IMR-90 (cell line): ENCODE measurements at regions not wholly inside any gene's neighbourhood (a gene's known extent, or its start where the extent isn't known, plus 50 kb on each side); places are given as distances from the start of the nearest gene placed in this dataset.
A peak's percentile ranks its signal among the peaks of the same experiment; 100 is the strongest.

ENCODE experiments used
- ATAC-seq: fragments of 200-7000 bp; cut with Tn5 transposase; 2 replicates; pipeline ENCODE4 v1.9.1; 2020; ENCODE audit warnings: low read depth, mild to moderate bottlenecking, moderate library complexity
- BruUV-seq: library from RNA; stranded (reverse); fragments of 400-500 nt; replicated peaks from 2 replicates; lab custom pipeline; 2021; lab: Mats Ljungman, UMichigan
- CTCF ChIA-PET: fragments of 300-600 bp; formaldehyde crosslinking; extraction: SDS; loops from one replicate; lab custom pipeline; 2021; ENCODE audit warnings: antibody characterized with exemption; lab: Yijun Ruan, JAX
- POLR2A ChIA-PET: fragments of 300-600 bp; sonication (Branson Sonifier 250); formaldehyde crosslinking; loops from one replicate; lab custom pipeline; 2022; ENCODE audit warnings: antibody characterized with exemption; ENCODE audit not compliant: unreplicated experiment; lab: Charles Lee
- DNase-seq: peaks from one replicate; pipeline ENCODE4 v3.0.0; 2013
- H2AFZ ChIP-seq: replicated peaks from 2 replicates; pipeline ENCODE3; 2013; ENCODE audit warnings: low read length, mild to moderate bottlenecking; ENCODE audit not compliant: poor library complexity
- H2AK5ac ChIP-seq: 2 replicates; pipeline ENCODE4 v1.6.1; 2013; ENCODE audit warnings: low read depth, low read length, inconsistent platforms
- H2AK9ac ChIP-seq: replicated peaks from 2 replicates; pipeline ENCODE3; 2013; ENCODE audit warnings: mild to moderate bottlenecking, low read depth, low read length, moderate library complexity; ENCODE audit not compliant: poor library complexity
- H2BK120ac ChIP-seq: 2 replicates; pipeline ENCODE4 v1.6.1; 2013; ENCODE audit warnings: low read depth, low read length, inconsistent platforms
- H2BK15ac ChIP-seq: 3 replicates; pipeline ENCODE4 v1.6.1; 2013; ENCODE audit warnings: low read depth, low read length, inconsistent platforms
- H2BK20ac ChIP-seq: 2 replicates; pipeline ENCODE4 v1.6.1; 2013; ENCODE audit warnings: low read depth, mild to moderate bottlenecking, inconsistent platforms, low read length, moderate library complexity
- H2BK5ac ChIP-seq: 2 replicates; pipeline ENCODE4 v1.6.1; 2013; ENCODE audit warnings: mild to moderate bottlenecking, low read depth, low read length, inconsistent platforms; ENCODE audit not compliant: poor library complexity, severe bottlenecking
- H3K14ac ChIP-seq: replicated peaks from 2 replicates; pipeline ENCODE4 v1.6.1; 2013; ENCODE audit warnings: low read depth, low read length, inconsistent platforms
- H3K18ac ChIP-seq: 2 replicates; pipeline ENCODE4 v1.6.1; 2013; ENCODE audit warnings: low read depth, low read length, control low read depth
- H3K23ac ChIP-seq: 2 replicates; pipeline ENCODE4 v1.6.1; 2013; ENCODE audit warnings: low read depth, low read length, inconsistent platforms
- H3K27ac ChIP-seq: 2 replicates; pipeline ENCODE4 v1.5.1; 2013; ENCODE audit warnings: mild to moderate bottlenecking, control low read depth, low read length; ENCODE audit not compliant: insufficient read depth
- H3K27me3 ChIP-seq: 2 replicates; pipeline ENCODE4 v1.6.1; 2013; ENCODE audit warnings: low read length; ENCODE audit not compliant: control insufficient read depth, insufficient read depth
- H3K36me3 ChIP-seq: 2 replicates; pipeline ENCODE4 v1.6.1; 2013; ENCODE audit warnings: low read length, mixed read lengths; ENCODE audit not compliant: control insufficient read depth, insufficient read depth
- H3K4ac ChIP-seq: 2 replicates; pipeline ENCODE4 v1.6.1; 2013; ENCODE audit warnings: low read depth, low read length, inconsistent platforms
- H3K4me1 ChIP-seq: 2 replicates; pipeline ENCODE4 v1.6.1; 2013; ENCODE audit warnings: low read length, mixed read lengths; ENCODE audit not compliant: control insufficient read depth, insufficient read depth
- H3K4me2 ChIP-seq: 2 replicates; pipeline ENCODE4 v1.6.1; 2013; ENCODE audit warnings: low read depth, mild to moderate bottlenecking, control low read depth, low read length, moderate library complexity
- H3K4me3 ChIP-seq: 2 replicates; pipeline ENCODE4 v1.5.1; 2013; ENCODE audit warnings: low read depth, mild to moderate bottlenecking, control low read depth, low read length, moderate library complexity; ENCODE audit not compliant: insufficient read depth
- H3K56ac ChIP-seq: 2 replicates; pipeline ENCODE4 v1.6.1; 2013; ENCODE audit warnings: low read length, inconsistent platforms; ENCODE audit not compliant: insufficient read depth; ENCODE audit errors: extremely low read depth
- H3K79me1 ChIP-seq, 2 experiments: 2 replicates each; pipeline ENCODE4 v1.6.1; 2013; ENCODE audit warnings: low read length in 2 of 2, inconsistent platforms in 1 of 2, low read depth in 1 of 2
- H3K9ac ChIP-seq: 2 replicates; pipeline ENCODE4 v1.6.1; 2013; ENCODE audit warnings: low read depth, low read length, control low read depth
- H3K9me1 ChIP-seq: 2 replicates; pipeline ENCODE4 v1.6.1; 2013; ENCODE audit warnings: low read length, inconsistent platforms; ENCODE audit not compliant: insufficient read depth
- H3K9me3 ChIP-seq: 2 replicates; pipeline ENCODE4 v1.6.1; 2013; ENCODE audit warnings: low read length; ENCODE audit not compliant: control insufficient read depth, insufficient read depth
- H4K20me1 ChIP-seq: 2 replicates; pipeline ENCODE4 v1.6.1; 2013; ENCODE audit warnings: low read length, inconsistent platforms; ENCODE audit not compliant: insufficient read depth
- H4K5ac ChIP-seq: 2 replicates; pipeline ENCODE4 v1.6.1; 2013; ENCODE audit warnings: mild to moderate bottlenecking, low read depth, low read length, control low read depth
- H4K8ac ChIP-seq, 2 experiments: 2 replicates each; pipeline ENCODE4 v1.6.1; 2013; ENCODE audit warnings: low read depth in 2 of 2, low read length in 2 of 2, control low read depth in 1 of 2, inconsistent platforms in 1 of 2
- H4K91ac ChIP-seq: 2 replicates; pipeline ENCODE4 v1.6.1; 2013; ENCODE audit warnings: low read depth, low read length, inconsistent platforms; ENCODE audit not compliant: insufficient read depth
- CEBPB ChIP-seq: IDR thresholded peaks from 2 replicates; pipeline ENCODE4 v1.6.1; 2012; ENCODE audit warnings: low read depth, low read length, improper control_type of control experiment
- MXI1 ChIP-seq: IDR thresholded peaks from 2 replicates; pipeline ENCODE4 v1.6.1; 2012; ENCODE audit warnings: low read depth, mild to moderate bottlenecking, low read length, moderate library complexity, borderline replicate concordance
- WGBS, 2 experiments: methylation state at CpG; one replicate each; pipeline versions ENCODE4 v1.1.5 to v1.1.7; 2013; ENCODE audit warnings: missing lambda C conversion rate in 2 of 2; ENCODE audit not compliant: insufficient read length in 1 of 2; ENCODE audit errors: extremely low coverage in 2 of 2; 5-methylcytosine and 5-hydroxymethylcytosine counted together
- dilution Hi-C: fragments of 300-500 bp; cut with HindIII; formaldehyde crosslinking; loops from one replicate; pipeline ENCODE4 v1.14.3; 2018; ENCODE audit warnings: low sequenced_read_pairs; ENCODE audit not compliant: unreplicated experiment
- in situ Hi-C: fragments of 300-500 bp; cut with MboI; formaldehyde crosslinking; loops from 3 replicates; pipeline ENCODE4 v1.14.3; 2019; ENCODE audit warnings: low sequenced_read_pairs, inconsistent platforms, mixed read lengths
- intact Hi-C: fragments of 100-400 bp; cut with micrococcal nuclease; formaldehyde crosslinking; loops from 2 replicates; pipeline ENCODE4 v1.10.0; 2022

- CTCF ChIA-PET = no interaction called here
Observed at GRCh38 chr4:124265701-124266100, 446.8 kb downstream of the ANKRD50 start.

More at GRCh38 chr4:124265701-124266100, 446.8 kb downstream of the ANKRD50 start:
- no peak overlapping the region for H4K5ac ChIP-seq
- no peaks in the 10 kb centered on the region for H3K9me3 ChIP-seq
- no peak overlapping the region for H4K8ac ChIP-seq
- H3K4ac ChIP-seq = no peak overlapping the region
- H2BK5ac ChIP-seq = no peak overlapping the region
- H3K27me3 ChIP-seq = no peaks in the 10 kb centered on the region
- no peak overlapping the region for H3K9ac ChIP-seq
- DNase-seq (peak; percentile 62), ATAC-seq (no peak)
- H3K23ac ChIP-seq = no peak overlapping the region
- no peak overlapping the region for H3K56ac ChIP-seq
- no peaks in the 10 kb centered on the region for H3K36me3 ChIP-seq
- no peak overlapping the region for H3K27ac ChIP-seq
- H2AK9ac ChIP-seq = no peak overlapping the region
- no TSS peak for BruUV-seq
- in situ Hi-C loops (loop anchor here (10.0 kb wide), 1 partner anchor 601 kb away; no protein-coding TSS in a partner anchor), dilution Hi-C loops (no loop called here), intact Hi-C loops (loop anchor here (10.0 kb wide), 2 partner anchors 431 to 1681 kb away; no protein-coding TSS in a partner anchor)
- H3K4me2 ChIP-seq = no peak overlapping the region
- no peak overlapping the region for H3K18ac ChIP-seq
- no peak overlapping the region for H3K14ac ChIP-seq
- POLR2A ChIA-PET = no interaction called here
- TF ChIP-seq CEBPB = peak; percentile 20; the same call in 1 of the 2 replicates
- no peak for TF ChIP-seq MXI1
- WGBS, 2 experiments = no CpG with 5 or more reads among the region's 1 CpG
- no peak overlapping the region for H2AFZ ChIP-seq
- no peak overlapping the region for H3K4me3 ChIP-seq
- H4K20me1 ChIP-seq = no peaks in the 10 kb centered on the region
- H3K4me1 ChIP-seq = no peaks in the 10 kb centered on the region
- H2BK120ac ChIP-seq = no peak overlapping the region
- no peaks in the 10 kb centered on the region for H3K9me1 ChIP-seq
- no peaks in the 10 kb centered on the region for H3K79me1 ChIP-seq
- H4K91ac ChIP-seq = no peak overlapping the region
- no peak overlapping the region for H2BK20ac ChIP-seq
- H2AK5ac ChIP-seq = no peak overlapping the region
- H2BK15ac ChIP-seq = no peak overlapping the region
